Fibroblast of lung (primary cell): ENCODE measurements at regions not wholly inside any gene's neighbourhood (a gene's known extent, or its start where the extent isn't known, plus 50 kb on each side); places are given as distances from the start of the nearest gene placed in this dataset.

ENCODE experiments used
- DNase-seq, 2 donors: peaks; one replicate each; pipeline versions ENCODE4 v3.0.0 to v3.0.0-alpha.2; 2010; ENCODE audit warnings: low read depth in 2 of 2
- H2AFZ ChIP-seq: 2 replicates; pipeline ENCODE4 v1.5.1; 2012; ENCODE audit warnings: low read length, control low read depth, inconsistent platforms
- H3K27ac ChIP-seq: 2 replicates; pipeline ENCODE4 v1.5.1; 2011; ENCODE audit warnings: low read length, control low read depth; ENCODE audit not compliant: insufficient read depth
- H3K27me3 ChIP-seq: 2 replicates; pipeline ENCODE4 v1.5.1; 2011; ENCODE audit warnings: mild to moderate bottlenecking, low read length; ENCODE audit not compliant: control insufficient read depth, insufficient read depth
- H3K36me3 ChIP-seq: 2 replicates; pipeline ENCODE4 v1.5.1; 2011; ENCODE audit warnings: low read length; ENCODE audit not compliant: control insufficient read depth, insufficient read depth
- H3K4me1 ChIP-seq: 2 replicates; pipeline ENCODE4 v1.5.1; 2011; ENCODE audit warnings: low read length; ENCODE audit not compliant: control insufficient read depth, insufficient read depth; ENCODE audit errors: extremely low read depth
- H3K4me2 ChIP-seq: 2 replicates; pipeline ENCODE4 v1.5.1; 2011; ENCODE audit warnings: low read length, control low read depth; ENCODE audit not compliant: insufficient read depth; ENCODE audit errors: extremely low read depth
- H3K4me3 ChIP-seq, 4 experiments: fragments of 200-600 bp in 1 of 4; sonication (generic) in 1 of 4; replicated peaks in 1 of 4; 2 replicates each; pipeline ENCODE4 v1.5.1; 2011 to 2016; ENCODE audit warnings: low read length in 4 of 4, low read depth in 3 of 4, mild to moderate bottlenecking in 3 of 4, control low read depth in 2 of 4, inconsistent platforms in 1 of 4, mixed read lengths in 1 of 4; ENCODE audit not compliant: insufficient read depth in 1 of 4; ENCODE audit errors: control extremely low read depth in 1 of 4
- H3K79me2 ChIP-seq: 2 replicates; pipeline ENCODE4 v1.5.1; 2012; ENCODE audit warnings: mild to moderate bottlenecking, low read length, inconsistent platforms; ENCODE audit not compliant: control insufficient read depth, insufficient read depth
- H3K9ac ChIP-seq: 2 replicates; pipeline ENCODE4 v1.5.1; 2011; ENCODE audit warnings: mild to moderate bottlenecking, low read length, control low read depth; ENCODE audit not compliant: insufficient read depth
- H3K9me3 ChIP-seq: 2 replicates; pipeline ENCODE4 v1.5.1; 2012; ENCODE audit warnings: low read depth, low read length; ENCODE audit not compliant: control insufficient read depth, insufficient read depth
- H4K20me1 ChIP-seq: 2 replicates; pipeline ENCODE4 v1.5.1; 2011; ENCODE audit warnings: low read length; ENCODE audit not compliant: control insufficient read depth, insufficient read depth; ENCODE audit errors: extremely low read depth
- EZH2 ChIP-seq: IDR thresholded peaks from 2 replicates; pipeline ENCODE4 v1.5.1; 2012; ENCODE audit warnings: low read length, control low read depth, mild to moderate bottlenecking; ENCODE audit errors: missing control alignments
- TF ChIP-seq, protein P1 (sequence below), 2 donors: IDR thresholded peaks in 1 of 2; conservative IDR thresholded peaks in 1 of 2; 1 replicate in 1 of 2; 2 replicates in 1 of 2; pipeline ENCODE4 v1.5.1; 2011 to 2012; ENCODE audit warnings: low read length in 2 of 2, control low read depth in 1 of 2, inconsistent platforms in 1 of 2, low read depth in 1 of 2, mild to moderate bottlenecking in 1 of 2

DNA sequence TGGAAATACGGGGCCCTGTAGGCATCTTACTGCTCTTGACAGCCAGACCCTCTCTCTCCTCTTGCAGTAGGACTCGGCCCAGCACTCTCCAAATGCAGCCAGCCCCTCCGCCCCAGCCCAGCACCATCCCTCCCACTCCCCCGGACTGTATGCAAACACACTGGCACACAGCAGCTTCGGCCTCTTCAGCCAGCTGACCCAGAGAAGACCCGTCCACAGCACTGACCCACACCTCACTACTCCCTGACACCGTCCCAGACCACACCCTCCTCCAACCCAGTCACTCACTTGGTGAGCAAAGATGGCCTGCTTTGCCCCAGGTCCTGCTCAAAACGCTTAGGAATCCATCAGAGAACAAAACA is 164.6 kb downstream of the IGLL1 start:
- H3K4me2 ChIP-seq = no peak overlapping the region
- H3K9me3 ChIP-seq = no peaks in the 10 kb centered on the region
- no peaks in the 10 kb centered on the region for H3K27me3 ChIP-seq
- no peak for DNase-seq
- H3K4me1 ChIP-seq = no peaks in the 10 kb centered on the region
- H3K36me3 ChIP-seq = no peaks in the 10 kb centered on the region
- H3K9ac ChIP-seq = no peak overlapping the region
- H3K27ac ChIP-seq = no peak overlapping the region
- no peak overlapping the region for H3K4me3 ChIP-seq
- TF ChIP-seq, protein P1, sequence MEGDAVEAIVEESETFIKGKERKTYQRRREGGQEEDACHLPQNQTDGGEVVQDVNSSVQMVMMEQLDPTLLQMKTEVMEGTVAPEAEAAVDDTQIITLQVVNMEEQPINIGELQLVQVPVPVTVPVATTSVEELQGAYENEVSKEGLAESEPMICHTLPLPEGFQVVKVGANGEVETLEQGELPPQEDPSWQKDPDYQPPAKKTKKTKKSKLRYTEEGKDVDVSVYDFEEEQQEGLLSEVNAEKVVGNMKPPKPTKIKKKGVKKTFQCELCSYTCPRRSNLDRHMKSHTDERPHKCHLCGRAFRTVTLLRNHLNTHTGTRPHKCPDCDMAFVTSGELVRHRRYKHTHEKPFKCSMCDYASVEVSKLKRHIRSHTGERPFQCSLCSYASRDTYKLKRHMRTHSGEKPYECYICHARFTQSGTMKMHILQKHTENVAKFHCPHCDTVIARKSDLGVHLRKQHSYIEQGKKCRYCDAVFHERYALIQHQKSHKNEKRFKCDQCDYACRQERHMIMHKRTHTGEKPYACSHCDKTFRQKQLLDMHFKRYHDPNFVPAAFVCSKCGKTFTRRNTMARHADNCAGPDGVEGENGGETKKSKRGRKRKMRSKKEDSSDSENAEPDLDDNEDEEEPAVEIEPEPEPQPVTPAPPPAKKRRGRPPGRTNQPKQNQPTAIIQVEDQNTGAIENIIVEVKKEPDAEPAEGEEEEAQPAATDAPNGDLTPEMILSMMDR (conservative IDR thresholded peaks at IDR 0.05 in 1 of 2, IDR thresholded peaks at IDR 0.05 in 1 of 2; ENCODE audit: low read depth in 1 of 2, low read length in 2 of 2) = no peak
- no peak for TF ChIP-seq EZH2
- no peaks in the 10 kb centered on the region for H3K79me2 ChIP-seq
- no peak overlapping the region for H2AFZ ChIP-seq
- no peaks in the 10 kb centered on the region for H4K20me1 ChIP-seq

DNA sequence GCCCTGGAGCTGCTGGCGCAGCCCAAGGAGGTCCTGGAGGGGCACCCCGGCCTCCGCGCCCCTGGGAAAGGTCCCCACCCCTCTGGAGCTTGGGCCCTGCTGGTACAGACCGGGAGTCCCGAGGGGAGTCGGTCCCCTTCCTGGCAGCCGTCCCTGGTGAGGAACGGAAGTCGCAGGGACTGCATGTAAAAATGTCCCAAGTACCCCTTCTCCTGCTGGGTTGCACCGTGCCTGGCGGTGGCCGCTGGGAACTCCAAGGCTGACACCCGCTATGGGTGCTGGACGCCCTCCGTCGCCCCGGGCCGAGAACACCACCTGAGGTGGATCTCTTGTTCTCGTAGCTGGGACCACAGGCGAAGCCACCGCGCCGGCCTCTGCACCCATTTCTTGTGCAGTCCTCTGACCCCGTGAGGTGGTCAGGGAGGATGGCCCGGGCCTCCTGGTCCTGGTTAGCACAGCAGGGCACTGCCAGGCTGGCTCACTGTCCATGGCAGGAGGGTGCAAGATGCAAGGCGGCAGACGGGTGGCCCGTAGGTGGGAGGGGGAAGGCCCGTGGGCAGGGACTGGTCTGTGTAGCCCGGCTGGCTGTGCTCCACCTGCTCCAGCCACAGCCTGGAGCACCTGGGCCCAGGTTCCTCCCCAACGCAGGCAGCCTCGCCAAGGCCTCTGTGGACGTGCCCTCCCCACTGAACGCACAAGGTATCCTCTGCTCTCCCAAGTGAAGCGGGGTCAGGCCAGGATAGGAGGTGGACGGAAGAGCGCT is 165.2 kb downstream of the IGLL1 start:
- H3K4me3 ChIP-seq = no peak overlapping the region
- no peak overlapping the region for H3K27ac ChIP-seq
- H3K79me2 ChIP-seq = no peaks in the 10 kb centered on the region
- no peaks in the 10 kb centered on the region for H3K27me3 ChIP-seq
- TF ChIP-seq EZH2 = no peak
- TF ChIP-seq, protein P1 (conservative IDR thresholded peaks at IDR 0.05 in 1 of 2, IDR thresholded peaks at IDR 0.05 in 1 of 2; ENCODE audit: low read depth in 1 of 2, low read length in 2 of 2) = no peak
- H3K36me3 ChIP-seq = no peaks in the 10 kb centered on the region
- H3K4me2 ChIP-seq = no peak overlapping the region
- H4K20me1 ChIP-seq = no peaks in the 10 kb centered on the region
- H3K9me3 ChIP-seq = no peaks in the 10 kb centered on the region
- no peak overlapping the region for H3K9ac ChIP-seq
- no peak overlapping the region for H2AFZ ChIP-seq
- no peak for DNase-seq
- H3K4me1 ChIP-seq = no peaks in the 10 kb centered on the region

GRCh38 chr22:23411739-23412138 is 168.4 kb downstream of the IGLL1 start:
- H3K27me3 ChIP-seq = no peaks in the 10 kb centered on the region
- no peak overlapping the region for H3K4me3 ChIP-seq
- H3K79me2 ChIP-seq = no peaks in the 10 kb centered on the region
- no peak overlapping the region for H3K27ac ChIP-seq
- no peak for DNase-seq
- H3K9me3 ChIP-seq = no peaks in the 10 kb centered on the region
- no peaks in the 10 kb centered on the region for H3K4me1 ChIP-seq
- no peaks in the 10 kb centered on the region for H4K20me1 ChIP-seq
- no peak overlapping the region for H3K4me2 ChIP-seq
- H3K36me3 ChIP-seq = no peaks in the 10 kb centered on the region
- no peak overlapping the region for H2AFZ ChIP-seq
- TF ChIP-seq EZH2 = no peak
- H3K9ac ChIP-seq = no peak overlapping the region
